K562 (cell line): ENCODE measurements at regions not wholly inside any gene's neighbourhood (a gene's known extent, or its start where the extent isn't known, plus 50 kb on each side); places are given as distances from the start of the nearest gene placed in this dataset.

Source experiments
- SRSF9 ChIP-seq: fragments of 200-400 bp; formaldehyde crosslinking; IDR thresholded peaks from 2 replicates; pipeline ENCODE4 v1.6.1; 2017; ENCODE audit warnings: low read depth, low read length, borderline replicate concordance
- THRB ChIP-seq: fragments of 450-650 bp; formaldehyde crosslinking; conservative IDR thresholded peaks from 2 replicates; pipeline ENCODE4 v1.4.0; 2022; ENCODE audit warnings: mild to moderate bottlenecking, missing genetic modification characterization
- ZNF592 ChIP-seq: fragments of 450-650 bp; IDR thresholded peaks from 2 replicates; pipeline ENCODE4 v1.6.1; 2017; ENCODE audit warnings: antibody characterized with exemption, mild to moderate bottlenecking
- ZNF77 ChIP-seq: fragments of 250-450 bp; sonication (Bioruptor Pico); IDR thresholded peaks from 2 replicates; pipeline ENCODE4 v1.5.0; 2020
- ZNF778 ChIP-seq: fragments of 450-650 bp; formaldehyde crosslinking; IDR thresholded peaks from 2 replicates; pipeline ENCODE4 v1.4.0; 2020; ENCODE audit warnings: mild to moderate bottlenecking, moderate library complexity
- TF ChIP-seq, protein P1 (sequence below): fragments of 250-450 bp; sonication (Bioruptor Pico); IDR thresholded peaks from 2 replicates; pipeline ENCODE4 v1.8.0; 2021; ENCODE audit warnings: borderline replicate concordance, mild to moderate bottlenecking, moderate library complexity; ENCODE audit not compliant: poor library complexity, severe bottlenecking

- TF ChIP-seq, protein P1, sequence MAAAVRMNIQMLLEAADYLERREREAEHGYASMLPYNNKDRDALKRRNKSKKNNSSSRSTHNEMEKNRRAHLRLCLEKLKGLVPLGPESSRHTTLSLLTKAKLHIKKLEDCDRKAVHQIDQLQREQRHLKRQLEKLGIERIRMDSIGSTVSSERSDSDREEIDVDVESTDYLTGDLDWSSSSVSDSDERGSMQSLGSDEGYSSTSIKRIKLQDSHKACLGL (CRISPR knock-in tag): no peak
- TF ChIP-seq THRB (CRISPR knock-in tag) (no peak), ZNF592 (no peak), ZNF77 (CRISPR knock-in tag) (no peak), SRSF9 (no peak), ZNF778 (CRISPR knock-in tag) (no peak)
Measured at GRCh38 chr6:23395381-23395780, 730.6 kb upstream of the NRSN1 start (continued).
